ENCODE measurements at regions not wholly inside any gene's neighbourhood (a gene's known extent, or its start where the extent isn't known, plus 50 kb on each side); places are given as distances from the start of the nearest gene placed in this dataset.

- TF ChIP-seq REST (IDR thresholded peaks at IDR 0.05; ENCODE audit: borderline replicate concordance) (peak; percentile 54; the same call in 1 of the 2 replicates), REST (CRISPR knock-in tag; IDR thresholded peaks at IDR 0.05; ENCODE audit: low read depth) (no peak), DEAF1 (CRISPR knock-in tag; IDR thresholded peaks at IDR 0.05) (peak; percentile 57; the same call in 1 of the 2 replicates), NFE2 (IDR thresholded peaks at IDR 0.05; ENCODE audit: low read depth) (peak; percentile 41; the same call in 1 of the 2 replicates)
Measured at GRCh38 chr5:77143998-77144836, 57.1 kb upstream of the ZBED3 start (continued).

Measured in K562 (cell line).